ENCODE measurements at regions not wholly inside any gene's neighbourhood (a gene's known extent, or its start where the extent isn't known, plus 50 kb on each side); places are given as distances from the start of the nearest gene placed in this dataset.

DNA sequence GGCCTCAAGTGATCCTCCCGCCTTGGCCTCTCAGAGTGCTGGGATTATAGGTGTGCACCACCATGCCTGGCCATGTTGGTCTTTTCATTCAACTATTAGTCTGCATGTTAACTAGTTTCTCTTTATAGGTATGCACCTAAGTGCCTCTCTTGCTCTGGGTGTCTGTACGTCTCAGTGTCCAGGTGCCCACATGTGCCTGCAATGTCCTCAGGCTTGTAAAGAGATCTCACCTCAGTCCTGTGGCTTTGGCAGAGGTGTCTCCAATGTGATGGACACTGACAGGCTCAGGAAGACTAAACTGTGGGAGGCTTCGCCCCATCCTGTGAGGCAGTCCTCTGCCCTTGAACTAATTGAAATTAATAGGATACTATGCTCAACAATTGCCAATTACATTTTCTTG, 526.3 kb downstream of the PTPRU start:
- TF ChIP-seq EZH2phosphoT487 (IDR thresholded peaks at IDR 0.05; ENCODE audit: borderline replicate concordance), result no peak
- TF ChIP-seq, protein P1, sequence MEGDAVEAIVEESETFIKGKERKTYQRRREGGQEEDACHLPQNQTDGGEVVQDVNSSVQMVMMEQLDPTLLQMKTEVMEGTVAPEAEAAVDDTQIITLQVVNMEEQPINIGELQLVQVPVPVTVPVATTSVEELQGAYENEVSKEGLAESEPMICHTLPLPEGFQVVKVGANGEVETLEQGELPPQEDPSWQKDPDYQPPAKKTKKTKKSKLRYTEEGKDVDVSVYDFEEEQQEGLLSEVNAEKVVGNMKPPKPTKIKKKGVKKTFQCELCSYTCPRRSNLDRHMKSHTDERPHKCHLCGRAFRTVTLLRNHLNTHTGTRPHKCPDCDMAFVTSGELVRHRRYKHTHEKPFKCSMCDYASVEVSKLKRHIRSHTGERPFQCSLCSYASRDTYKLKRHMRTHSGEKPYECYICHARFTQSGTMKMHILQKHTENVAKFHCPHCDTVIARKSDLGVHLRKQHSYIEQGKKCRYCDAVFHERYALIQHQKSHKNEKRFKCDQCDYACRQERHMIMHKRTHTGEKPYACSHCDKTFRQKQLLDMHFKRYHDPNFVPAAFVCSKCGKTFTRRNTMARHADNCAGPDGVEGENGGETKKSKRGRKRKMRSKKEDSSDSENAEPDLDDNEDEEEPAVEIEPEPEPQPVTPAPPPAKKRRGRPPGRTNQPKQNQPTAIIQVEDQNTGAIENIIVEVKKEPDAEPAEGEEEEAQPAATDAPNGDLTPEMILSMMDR (IDR thresholded peaks at IDR 0.05 in 2 of 3, conservative IDR thresholded peaks at IDR 0.05 in 1 of 3; ENCODE audit: borderline replicate concordance in 1 of 3, insufficient read depth in 1 of 3, low read depth in 2 of 3, low read length in 2 of 3), result no peak

All from HCT116 (cell line).